HL-60 (cell line): ENCODE measurements at regions not wholly inside any gene's neighbourhood (a gene's known extent, or its start where the extent isn't known, plus 50 kb on each side); places are given as distances from the start of the nearest gene placed in this dataset.

ENCODE experiments used
- DNase-seq, 2 experiments: peaks; one replicate each; pipeline ENCODE4 v3.0.0-alpha.2; 2010 to 2020; ENCODE audit warnings: low read depth in 1 of 2, low spot score in 1 of 2
- H3K27ac ChIP-seq: fragments of 250-450 bp; sonication (Bioruptor Pico); replicated peaks from 2 replicates; pipeline ENCODE4 v1.5.1; 2020; ENCODE audit warnings: mild to moderate bottlenecking, moderate library complexity
- H3K27me3 ChIP-seq: fragments of 250-450 bp; sonication (Bioruptor Pico); 2 replicates; pipeline ENCODE4 v1.5.1; 2021; ENCODE audit warnings: mild to moderate bottlenecking, moderate library complexity; ENCODE audit not compliant: insufficient read depth, poor library complexity, severe bottlenecking
- H3K4me3 ChIP-seq: replicated peaks from 2 replicates; pipeline ENCODE4 v1.5.1; 2011; ENCODE audit warnings: mild to moderate bottlenecking, control low read depth, low read length; ENCODE audit not compliant: insufficient read depth
- CTCF ChIP-seq: IDR thresholded peaks from one replicate; pipeline ENCODE4 v1.5.1; 2011; ENCODE audit warnings: low read length, control low read depth, inconsistent platforms; ENCODE audit not compliant: insufficient read depth
- GABPA ChIP-seq: IDR thresholded peaks from 2 replicates; pipeline ENCODE4 v1.6.1; 2012; ENCODE audit warnings: low read depth
- POLR2AphosphoS5 ChIP-seq: IDR thresholded peaks from 2 replicates; pipeline ENCODE4 v1.6.1; 2012; ENCODE audit warnings: low read depth
- REST ChIP-seq: IDR thresholded peaks from 2 replicates; pipeline ENCODE4 v1.6.1; 2012; ENCODE audit warnings: low read depth; ENCODE audit not compliant: insufficient replicate concordance
- SPI1 ChIP-seq: IDR thresholded peaks from 2 replicates; pipeline ENCODE4 v1.6.1; 2012; ENCODE audit warnings: low read depth, mild to moderate bottlenecking, borderline replicate concordance

- Histone ChIP-seq H3K4me3 (no peak overlapping the region), H3K27me3 (no peaks in the 10 kb centered on the region), H3K27ac (no peak overlapping the region)
- TF ChIP-seq CTCF = no peak
- TF ChIP-seq REST = no peak
- TF ChIP-seq POLR2AphosphoS5 = no peak
- TF ChIP-seq SPI1 = no peak
- TF ChIP-seq GABPA = no peak
- DNase-seq = no peak
These were observed 140.0 kb upstream of the TCERG1L start for GRCh38 chr10:131451407-131452015.

- Histone ChIP-seq H3K27ac (no peak overlapping the region), H3K27me3 (peaks cover 2% of the 10 kb centered on the region), H3K4me3 (no peak overlapping the region)
- no peak for DNase-seq
- TF ChIP-seq POLR2AphosphoS5 (no peak), GABPA (no peak)
These were observed 141.6 kb upstream of the TCERG1L start for GRCh38 chr10:131452926-131453720.

- DNase-seq = peak in 1 of 2 experiments; percentile 32
- Histone ChIP-seq H3K27me3 (peaks cover 2% of the 10 kb centered on the region), H3K4me3 (no peak overlapping the region), H3K27ac (no peak overlapping the region)
- TF ChIP-seq GABPA (no peak), CTCF (peak; percentile 29), SPI1 (no peak), POLR2AphosphoS5 (no peak), REST (no peak)
These were observed 142.5 kb upstream of the TCERG1L start for GRCh38 chr10:131453721-131454634.

- H3K27me3 ChIP-seq = peaks cover 2% of the 10 kb centered on the region
- no peak for TF ChIP-seq SPI1
- no peak for TF ChIP-seq GABPA
- no peak for TF ChIP-seq POLR2AphosphoS5
- no peak for TF ChIP-seq CTCF
- TF ChIP-seq REST = no peak
- no peak overlapping the region for H3K27ac ChIP-seq
- no peak for DNase-seq
- no peak overlapping the region for H3K4me3 ChIP-seq
These were observed 144.9 kb upstream of the TCERG1L start for GRCh38 chr10:131456411-131456810.
